A673 (cell line): ENCODE measurements at regions not wholly inside any gene's neighbourhood (a gene's known extent, or its start where the extent isn't known, plus 50 kb on each side); places are given as distances from the start of the nearest gene placed in this dataset.

ENCODE experiments used
- BruUV-seq: library from RNA; stranded (reverse); fragments of 400-500 nt; replicated peaks from 2 replicates; lab custom pipeline; 2021; lab: Mats Ljungman, UMichigan
- CTCF ChIA-PET: fragments of 300-600 bp; sonication (Branson Sonifier 250); formaldehyde crosslinking; loops from one replicate; lab custom pipeline; 2022; ENCODE audit warnings: antibody characterized with exemption; lab: Charles Lee
- POLR2A ChIA-PET: fragments of 300-600 bp; sonication (Branson Sonifier 250); formaldehyde crosslinking; loops from one replicate; lab custom pipeline; 2022; ENCODE audit warnings: antibody characterized with exemption; ENCODE audit not compliant: low non-redundant PET; lab: Charles Lee
- DNase-seq: peaks from one replicate; pipeline ENCODE4 v3.0.0-alpha.2; 2015; ENCODE audit warnings: low spot score
- H3K27ac ChIP-seq: fragments of 200-600 bp; sonication (generic); 2 replicates; pipeline ENCODE4 v1.5.1; 2016; ENCODE audit warnings: mixed run types, low read depth, mild to moderate bottlenecking, mixed read lengths, antibody characterized with exemption, low read length; ENCODE audit not compliant: poor library complexity, severe bottlenecking
- H3K27me3 ChIP-seq: fragments of 200-600 bp; sonication (generic); replicated peaks from 2 replicates; pipeline ENCODE4 v1.6.1; 2017; ENCODE audit warnings: mixed run types, low read depth, mild to moderate bottlenecking, mixed read lengths, antibody characterized with exemption, low read length; ENCODE audit not compliant: insufficient read depth, poor library complexity
- H3K36me3 ChIP-seq: fragments of 200-600 bp; sonication (generic); 2 replicates; pipeline ENCODE4 v1.6.1; 2016; ENCODE audit warnings: mixed run types, mild to moderate bottlenecking, mixed read lengths, antibody characterized with exemption, low read length; ENCODE audit not compliant: insufficient read depth, poor library complexity, severe bottlenecking
- H3K4me1 ChIP-seq: fragments of 200-600 bp; sonication (generic); 2 replicates; pipeline ENCODE4 v1.6.1; 2017; ENCODE audit warnings: mixed run types, mild to moderate bottlenecking, mixed read lengths, antibody characterized with exemption, low read length; ENCODE audit not compliant: insufficient read depth, poor library complexity, severe bottlenecking
- H3K4me3 ChIP-seq: fragments of 200-600 bp; sonication (generic); 2 replicates; pipeline ENCODE4 v1.5.1; 2016; ENCODE audit warnings: low read depth, mixed run types, mild to moderate bottlenecking, mixed read lengths, low read length; ENCODE audit not compliant: poor library complexity, severe bottlenecking
- H3K9me3 ChIP-seq: fragments of 200-600 bp; sonication (generic); 2 replicates; pipeline ENCODE4 v1.6.1; 2016; ENCODE audit warnings: mixed run types, low read depth, mild to moderate bottlenecking, mixed read lengths, antibody characterized with exemption, low read length; ENCODE audit not compliant: poor library complexity, severe bottlenecking
- CTCF ChIP-seq: fragments of 300-800, 200-600 bp; sonication (generic); conservative IDR thresholded peaks from 2 replicates; pipeline ENCODE4 v1.5.1; 2017; ENCODE audit warnings: low read depth, mild to moderate bottlenecking, antibody characterized with exemption, low read length, moderate library complexity, mixed read lengths
- EZH2 ChIP-seq: fragments of 200-600 bp; sonication (generic); IDR thresholded peaks from 2 replicates; pipeline ENCODE4 v1.6.1; 2017; ENCODE audit warnings: borderline replicate concordance, low read depth, mild to moderate bottlenecking, mixed read lengths, antibody characterized with exemption, low read length; ENCODE audit not compliant: poor library complexity, severe bottlenecking
- intact Hi-C: fragments of 100-400 bp; cut with micrococcal nuclease; formaldehyde crosslinking; loops from one replicate; pipeline ENCODE4 v1.10.0; 2022; ENCODE audit not compliant: unreplicated experiment

GRCh38 chr16:73204359-73205152 lies 156.6 kb upstream of the ZFHX3 start:
- TF ChIP-seq EZH2 (no peak), CTCF (no peak)
- BruUV-seq: no TSS peak
- no peak overlapping the region for H3K4me3 ChIP-seq
- no peaks in the 10 kb centered on the region for H3K36me3 ChIP-seq
- no peaks in the 10 kb centered on the region for H3K27me3 ChIP-seq
- H3K4me1 ChIP-seq: peaks cover 19% of the 10 kb centered on the region
- DNase-seq: no peak
- no peaks in the 10 kb centered on the region for H3K9me3 ChIP-seq
- ChIA-PET CTCF (no interaction called here), POLR2A (interaction anchor here (0.7 kb wide), 1 partner anchor 354 kb away, joined by 5 read pairs; no protein-coding TSS in a partner anchor)
- H3K27ac ChIP-seq: no peak overlapping the region
- intact Hi-C loops: no loop called here

- DNase-seq: no peak
These were observed 154.3 kb upstream of the ZFHX3 start for GRCh38 chr16:73202161-73202729.

GRCh38 chr16:73199214-73199613 lies 151.3 kb upstream of the ZFHX3 start:
- ChIA-PET CTCF (no interaction called here), POLR2A (no interaction called here)
- no peaks in the 10 kb centered on the region for H3K4me1 ChIP-seq
- intact Hi-C loops: loop anchor here (5.0 to 10.0 kb wide), 3 partner anchors 142 to 794 kb away; no protein-coding TSS in a partner anchor
- BruUV-seq: no TSS peak
- no peaks in the 10 kb centered on the region for H3K36me3 ChIP-seq
- no peaks in the 10 kb centered on the region for H3K27me3 ChIP-seq
- no peaks in the 10 kb centered on the region for H3K9me3 ChIP-seq
- no peak overlapping the region for H3K27ac ChIP-seq
- peak; percentile 22 for DNase-seq
- no peak for TF ChIP-seq EZH2
- peak; percentile 38; the same call in 1 of the 2 replicates for TF ChIP-seq CTCF
- no peak overlapping the region for H3K4me3 ChIP-seq

More at GRCh38 chr16:73202161-73202729, 154.3 kb upstream of the ZFHX3 start:
- POLR2A ChIA-PET: no interaction called here
- CTCF ChIA-PET: no interaction called here
- no TSS peak for BruUV-seq
- no peaks in the 10 kb centered on the region for H3K9me3 ChIP-seq
- no peak for TF ChIP-seq EZH2
- TF ChIP-seq CTCF: no peak
- no peaks in the 10 kb centered on the region for H3K27me3 ChIP-seq
- peaks cover 19% of the 10 kb centered on the region for H3K4me1 ChIP-seq
- H3K36me3 ChIP-seq: no peaks in the 10 kb centered on the region
- H3K27ac ChIP-seq: no peak overlapping the region
- intact Hi-C loops: no loop called here
- no peak overlapping the region for H3K4me3 ChIP-seq
